GM21390 (cell line): ENCODE measurements at regions not wholly inside any gene's neighbourhood (a gene's known extent, or its start where the extent isn't known, plus 50 kb on each side); places are given as distances from the start of the nearest gene placed in this dataset.
"Not testable (repeated sequence)": the region's sequence is repeated elsewhere in the genome, so short reads cannot be mapped to it uniquely, and the experiment has no call there.

Source experiments
- ATAC-seq: cut with Tn5 transposase; IDR thresholded peaks from one replicate; pipeline ENCODE4 v1.9.1; 2021; ENCODE audit not compliant: unreplicated experiment

DNA sequence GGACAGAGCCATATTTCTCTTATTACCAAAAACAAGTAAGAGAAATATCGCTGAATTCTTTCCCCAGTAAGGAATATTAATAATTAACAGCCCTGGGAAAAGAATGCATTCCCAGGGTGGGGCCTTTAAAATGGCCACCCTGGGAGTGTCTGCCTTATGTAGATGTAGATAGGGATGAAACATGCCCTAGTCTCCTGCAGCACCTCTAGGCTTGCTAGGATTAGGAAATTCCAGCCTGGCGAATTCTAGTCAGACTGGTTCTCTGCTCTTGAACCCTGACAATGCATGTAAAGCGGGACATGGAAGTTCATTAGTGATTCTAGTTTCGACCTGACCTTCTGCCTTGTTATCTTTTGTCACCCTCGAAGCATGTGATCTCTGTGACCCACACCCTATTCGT, 405.2 kb upstream of the MAP2 start:
- not testable (repeated sequence) for ATAC-seq

DNA sequence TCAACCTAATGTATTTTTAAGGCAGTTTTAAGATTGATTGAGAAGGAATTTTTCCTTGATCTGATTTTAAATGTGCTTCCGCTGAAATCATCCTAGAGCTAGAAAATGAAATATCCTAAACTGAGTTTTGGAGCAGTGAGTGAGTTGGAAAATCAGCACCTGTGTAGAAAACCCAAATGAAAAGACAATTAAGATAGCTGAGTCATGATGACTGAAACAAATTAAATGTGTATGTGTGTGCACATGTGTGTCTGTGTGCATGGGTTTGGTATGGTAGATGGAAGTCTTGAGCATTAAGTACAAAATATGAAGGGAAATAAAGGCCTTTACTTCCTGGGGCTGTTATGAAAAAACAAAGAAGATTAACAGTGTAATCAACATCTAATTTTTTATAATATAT, 394.6 kb upstream of the MAP2 start:
- no peak for ATAC-seq

DNA sequence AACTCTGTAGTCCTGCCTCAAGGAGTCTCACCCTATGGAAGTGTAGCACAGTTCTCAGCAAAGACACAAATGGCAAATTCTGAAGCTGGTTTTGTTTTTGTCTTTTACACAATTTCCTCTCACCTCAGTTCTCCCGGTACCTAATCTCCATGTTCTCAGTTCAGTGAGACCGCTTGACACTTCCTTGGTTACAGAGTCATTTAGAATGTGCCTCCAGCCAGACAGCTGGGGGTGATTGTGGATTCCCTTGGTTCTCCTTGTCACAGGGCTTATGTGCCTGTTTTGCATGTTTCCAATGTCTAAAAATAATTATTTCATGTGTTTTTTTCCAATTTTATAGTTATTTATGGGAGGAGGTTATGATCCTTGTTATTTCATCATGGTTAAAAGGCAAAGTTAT, 379.5 kb upstream of the MAP2 start:
- no peak for ATAC-seq

DNA sequence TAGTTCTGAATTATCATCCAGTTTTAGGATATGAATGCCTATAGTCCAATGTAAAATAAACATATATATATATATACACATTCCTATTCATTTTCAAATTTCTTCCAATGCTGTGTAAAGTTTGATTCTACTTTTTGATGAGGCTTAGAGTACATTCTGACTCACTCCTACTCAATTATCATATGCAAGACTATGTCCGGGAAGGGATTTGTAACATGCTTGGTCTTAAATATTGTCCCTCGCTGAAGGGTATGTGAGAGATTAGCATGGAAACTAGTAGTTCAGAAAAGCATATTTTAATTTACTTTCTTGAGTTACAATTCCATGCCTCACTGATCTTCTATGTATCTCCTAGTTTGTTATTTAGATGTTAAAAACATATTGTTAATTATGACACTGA, 377.7 kb upstream of the MAP2 start:
- no peak for ATAC-seq

DNA sequence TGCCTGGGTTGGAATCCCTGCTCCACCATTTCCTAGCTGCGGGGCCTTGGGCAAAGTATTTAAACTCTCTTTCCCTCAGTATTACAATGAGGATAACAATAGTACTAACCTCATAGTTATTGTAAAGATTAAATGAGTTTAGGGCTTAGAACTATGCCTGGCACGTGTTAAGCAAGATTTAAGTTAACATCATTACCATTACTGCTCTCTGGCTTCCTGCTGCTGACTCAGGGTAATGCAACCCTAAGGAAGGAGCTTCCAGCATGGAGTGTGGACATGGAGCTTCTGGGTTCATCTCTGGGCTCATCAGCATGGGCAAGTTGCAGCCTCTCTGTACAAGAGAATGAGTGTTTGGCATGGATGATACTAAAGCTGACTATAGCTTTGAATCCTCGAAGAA, 374.2 kb upstream of the MAP2 start:
- ATAC-seq = no peak

- ATAC-seq = no peak
Measured at GRCh38 chr2:209062210-209062609, 361.6 kb upstream of the MAP2 start.

DNA sequence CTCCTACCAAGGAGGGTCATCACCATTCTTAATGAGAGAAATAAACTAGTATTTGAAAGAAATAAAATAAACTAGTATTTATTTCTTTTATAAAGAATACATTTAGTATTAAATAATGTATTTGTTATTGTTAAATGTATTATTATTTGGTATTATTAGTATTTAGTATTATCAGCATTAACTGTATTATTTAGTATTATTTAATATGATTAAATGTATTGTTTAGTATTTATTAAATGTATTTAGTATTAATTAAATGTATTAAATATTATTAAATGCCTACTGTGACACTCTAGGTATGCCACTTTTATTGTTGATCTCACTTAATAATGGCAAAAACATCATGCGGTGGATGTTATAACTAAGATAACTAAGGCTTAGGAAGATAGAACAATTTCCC, 353.6 kb upstream of the MAP2 start:
- ATAC-seq = no peak

GRCh38 chr2:209073151-209073550, 350.7 kb upstream of the MAP2 start:
- ATAC-seq = no peak

DNA sequence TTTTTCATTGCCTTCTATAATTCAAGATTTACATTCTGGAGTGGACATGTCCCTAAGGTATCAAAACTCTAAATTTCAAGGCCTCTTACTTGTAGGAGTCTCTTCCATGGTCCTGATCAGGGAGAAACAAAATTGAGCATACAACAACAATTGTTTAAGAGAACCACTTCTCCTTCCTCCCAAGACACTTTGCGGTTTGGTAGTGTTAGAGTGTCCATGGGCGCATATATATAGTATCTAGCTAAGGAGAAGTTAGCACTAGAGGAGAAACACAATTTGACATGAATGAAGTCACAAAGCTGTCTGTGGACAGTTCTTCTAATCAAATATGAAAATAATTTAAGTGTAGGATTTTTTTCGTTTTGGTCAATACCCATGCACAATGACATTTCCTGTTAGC, 349.1 kb upstream of the MAP2 start:
- no peak for ATAC-seq

- no peak for ATAC-seq
Measured at GRCh38 chr2:209076151-209076550, 347.7 kb upstream of the MAP2 start.

DNA sequence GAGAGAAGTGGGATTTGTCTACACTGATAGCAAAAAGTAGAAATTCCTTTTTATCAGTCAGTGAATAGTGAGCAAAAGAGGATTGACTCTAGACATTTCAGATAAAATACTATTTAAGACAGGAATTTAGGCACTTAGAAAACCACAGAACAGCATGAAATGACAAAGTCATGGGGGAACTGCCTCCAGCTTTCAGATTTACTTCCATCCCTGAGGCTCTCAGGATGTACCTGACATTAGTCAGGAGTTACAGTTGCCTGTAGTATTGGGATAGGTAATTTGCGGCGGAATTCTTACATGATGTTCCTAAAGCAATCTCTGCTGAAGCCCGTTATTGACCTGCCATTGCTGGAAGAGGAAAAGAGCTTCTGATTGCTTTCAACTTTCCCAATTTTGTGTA, 337.1 kb upstream of the MAP2 start:
- ATAC-seq = no peak

DNA sequence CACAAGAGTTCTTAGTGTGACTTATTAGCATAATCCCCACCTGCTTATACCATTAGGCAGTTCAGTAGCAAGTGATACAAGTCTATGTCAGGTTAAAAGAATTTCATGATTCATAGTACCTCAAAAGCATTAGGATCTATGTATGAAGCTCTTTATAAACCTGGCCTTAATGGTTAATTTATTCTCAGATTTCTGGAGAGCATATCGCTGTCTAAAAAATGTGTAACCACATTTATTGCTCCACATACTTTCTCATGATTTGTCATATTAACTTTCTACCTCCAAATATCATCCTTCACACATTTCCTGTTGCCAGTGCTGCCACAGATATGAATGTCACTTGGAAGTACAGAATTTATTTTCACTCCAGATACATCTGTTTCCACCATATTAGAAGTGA, 332.8 kb upstream of the MAP2 start:
- ATAC-seq = no peak

DNA sequence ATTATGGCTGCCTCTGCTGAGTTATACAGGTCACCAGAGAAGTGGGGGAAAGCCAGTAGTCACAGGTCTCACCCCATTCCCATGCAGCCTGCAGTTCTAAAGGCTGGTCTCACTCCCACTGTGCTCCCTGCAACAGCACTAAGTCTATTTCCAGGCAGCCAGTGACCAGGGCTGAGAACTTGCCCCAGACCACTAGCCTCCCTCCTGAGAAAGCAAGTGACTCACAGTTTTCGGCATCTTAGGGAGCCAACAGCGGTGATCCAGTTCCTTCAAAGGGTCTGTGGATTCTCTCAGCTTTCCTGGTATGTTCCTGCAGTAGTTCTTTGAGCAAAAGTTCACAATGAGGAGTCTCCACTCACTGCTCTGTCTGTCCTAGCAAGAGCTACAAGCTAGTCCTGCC, 329.6 kb upstream of the MAP2 start:
- no peak for ATAC-seq

- no peak for ATAC-seq
Measured at GRCh38 chr2:209095432-209095831, 328.4 kb upstream of the MAP2 start.

DNA sequence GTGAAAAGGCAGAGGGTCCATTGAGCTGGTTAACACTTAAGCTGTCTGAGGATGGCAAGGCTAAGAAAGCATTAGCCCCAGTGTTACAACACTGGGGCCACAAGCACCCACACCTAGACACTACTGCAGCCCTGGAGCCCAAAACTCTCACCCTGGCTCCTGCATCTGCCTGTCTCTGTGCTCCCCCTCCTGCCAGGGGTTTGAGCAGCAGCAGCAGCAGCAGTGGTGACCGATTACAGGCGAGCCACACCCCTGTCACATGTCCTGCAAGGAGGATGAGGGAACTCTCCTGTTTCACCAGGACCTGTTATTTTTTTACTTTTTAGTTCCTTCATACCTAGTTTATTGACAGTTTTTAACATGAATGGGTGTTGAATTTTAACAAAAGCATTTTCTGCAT, 326.7 kb upstream of the MAP2 start:
- no peak for ATAC-seq

GRCh38 chr2:209102319-209102718, 321.5 kb upstream of the MAP2 start:
- ATAC-seq = no peak

DNA sequence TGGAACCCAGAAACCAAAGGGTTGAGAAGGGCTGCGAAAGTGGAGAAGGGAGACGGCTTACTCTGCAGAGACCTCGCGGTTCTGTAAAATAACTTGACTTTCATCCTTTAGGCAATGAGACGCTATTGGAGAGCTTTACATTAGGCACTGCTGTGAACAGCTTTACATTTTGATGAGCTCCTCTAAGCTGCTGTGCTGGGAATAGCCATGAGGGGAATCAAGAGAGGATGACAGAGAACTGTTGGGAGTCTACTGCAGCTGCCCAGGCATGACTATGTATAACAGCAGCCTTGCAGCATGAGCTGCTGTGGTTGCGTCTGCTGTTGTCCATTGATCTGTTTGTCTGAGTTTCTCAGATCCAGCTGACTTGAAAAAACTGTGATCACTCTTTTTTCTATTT, 310.8 kb upstream of the MAP2 start:
- no peak for ATAC-seq

DNA sequence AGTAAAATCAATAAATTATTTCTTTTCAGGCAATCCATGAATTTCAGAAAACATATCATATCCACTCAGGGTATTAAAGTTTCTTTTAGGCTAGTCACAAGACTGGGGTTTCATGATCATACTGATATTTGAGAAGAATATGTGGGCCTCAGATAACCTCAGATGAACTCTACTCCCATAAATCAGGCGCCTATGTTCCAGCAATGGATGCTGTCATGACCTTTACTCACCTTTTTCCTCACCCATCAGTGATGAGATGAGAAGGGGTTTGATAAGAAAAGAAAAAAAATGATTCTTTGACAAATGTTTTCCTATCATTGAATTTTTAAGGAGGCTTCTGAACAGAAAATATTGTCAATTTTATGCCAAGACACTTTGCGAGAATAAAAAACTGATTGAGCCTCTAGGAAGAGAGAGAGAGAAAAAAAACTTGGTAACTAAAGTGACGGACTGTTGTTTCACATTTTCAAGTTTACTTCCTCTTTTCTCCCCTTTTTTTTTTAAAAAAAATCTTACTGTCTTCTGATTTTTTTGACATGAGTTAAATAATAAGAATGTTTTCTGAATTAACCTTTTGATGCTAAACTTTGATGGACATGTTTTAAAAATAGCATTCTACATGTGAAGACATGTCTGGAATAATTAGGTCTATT, 309.1 kb upstream of the MAP2 start:
- peak; percentile 47 for ATAC-seq

DNA sequence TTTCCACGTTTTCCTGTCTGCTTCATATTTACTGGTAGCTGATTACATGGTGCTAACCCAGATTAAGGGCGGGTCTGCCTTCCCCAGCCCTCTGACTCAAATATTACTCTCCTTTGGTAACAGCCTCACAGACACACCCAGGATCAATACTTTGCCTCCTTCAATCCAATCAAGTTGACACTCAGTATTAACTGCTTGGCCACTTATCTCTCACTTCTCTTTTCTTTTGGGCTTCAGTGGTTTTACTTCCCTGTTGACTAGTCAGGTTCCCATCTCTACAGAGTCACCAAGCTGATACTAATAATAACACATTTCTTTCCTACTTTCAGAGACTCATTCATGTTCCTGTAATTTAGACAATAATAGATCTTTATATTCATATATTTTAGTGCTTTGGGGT, 302.2 kb upstream of the MAP2 start:
- peak; percentile 97 for ATAC-seq

- ATAC-seq = no peak
Measured at GRCh38 chr2:209125291-209125690, 298.6 kb upstream of the MAP2 start.

GRCh38 chr2:209138079-209138478, 285.8 kb upstream of the MAP2 start:
- ATAC-seq = no peak

GRCh38 chr2:209141142-209141541, 282.7 kb upstream of the MAP2 start:
- no peak for ATAC-seq

DNA sequence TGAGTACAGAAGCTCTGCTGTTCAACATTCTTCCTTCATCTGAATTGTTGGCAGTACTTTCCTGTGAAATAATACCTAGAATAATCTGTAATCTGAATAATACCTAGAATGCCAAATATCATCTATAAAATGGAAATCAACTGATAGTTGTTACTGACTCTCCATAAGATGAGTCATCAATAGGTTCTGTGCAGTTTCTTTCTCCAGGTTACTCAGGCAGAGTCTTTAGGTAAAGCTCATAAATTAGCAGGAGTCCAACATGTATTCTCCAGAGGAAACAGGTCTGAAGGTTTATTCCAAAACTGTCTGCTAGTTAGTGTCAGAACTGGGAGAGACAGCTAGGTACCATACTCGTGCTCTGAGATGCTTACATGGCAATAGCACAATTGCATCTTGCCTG, 282.0 kb upstream of the MAP2 start:
- no peak for ATAC-seq
